ENCODE measurements at regions not wholly inside any gene's neighbourhood (a gene's known extent, or its start where the extent isn't known, plus 50 kb on each side); places are given as distances from the start of the nearest gene placed in this dataset.

DNA sequence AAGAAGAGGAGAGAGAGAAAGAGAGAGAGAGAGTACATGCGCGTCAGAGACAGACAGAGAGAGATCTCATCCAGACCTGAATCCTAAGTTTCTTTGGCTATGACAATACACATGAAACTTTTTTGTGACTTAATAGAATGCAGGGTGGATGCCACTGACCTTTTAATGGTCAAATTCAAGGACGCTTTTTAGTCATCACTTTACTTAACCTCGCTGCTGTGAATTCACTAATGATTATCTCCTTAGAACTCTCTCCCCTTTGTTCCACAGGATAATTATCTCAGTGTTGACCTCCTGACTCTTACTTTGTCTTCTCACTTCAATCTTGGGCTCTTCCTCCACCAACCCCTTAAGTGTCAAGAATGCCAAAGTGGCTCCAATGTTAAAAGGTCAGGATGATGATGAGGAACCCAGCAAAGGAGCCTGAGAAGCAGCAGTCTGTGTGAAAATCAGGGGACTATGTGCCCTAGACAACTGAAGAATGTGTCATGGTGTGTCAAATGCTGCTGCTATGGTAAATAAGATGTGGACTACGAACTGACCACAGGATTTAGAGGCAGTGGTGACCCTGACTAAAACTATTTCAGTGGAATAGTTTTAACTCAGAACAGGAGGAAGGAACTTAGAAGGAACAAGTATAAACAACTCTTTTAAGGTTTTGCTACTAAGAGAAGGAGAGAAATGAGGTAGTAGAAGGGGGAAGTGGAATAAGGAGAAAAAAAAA, 382.1 kb downstream of the ZEB2 start:
- H3K27me3 Mint-ChIP-seq (ENCODE audit: low read depth), result no peaks in the 10 kb centered on the region
- H3K27ac Mint-ChIP-seq, result no peak overlapping the region
- no peak overlapping the region for H3K4me3 Mint-ChIP-seq
- peaks cover 7% of the 10 kb centered on the region for H3K36me3 Mint-ChIP-seq (ENCODE audit: low read depth)
- peaks cover 17% of the 10 kb centered on the region for H3K4me1 Mint-ChIP-seq
- H3K9me3 Mint-ChIP-seq, result no peaks in the 10 kb centered on the region
- TF ChIP-seq, protein P1, sequence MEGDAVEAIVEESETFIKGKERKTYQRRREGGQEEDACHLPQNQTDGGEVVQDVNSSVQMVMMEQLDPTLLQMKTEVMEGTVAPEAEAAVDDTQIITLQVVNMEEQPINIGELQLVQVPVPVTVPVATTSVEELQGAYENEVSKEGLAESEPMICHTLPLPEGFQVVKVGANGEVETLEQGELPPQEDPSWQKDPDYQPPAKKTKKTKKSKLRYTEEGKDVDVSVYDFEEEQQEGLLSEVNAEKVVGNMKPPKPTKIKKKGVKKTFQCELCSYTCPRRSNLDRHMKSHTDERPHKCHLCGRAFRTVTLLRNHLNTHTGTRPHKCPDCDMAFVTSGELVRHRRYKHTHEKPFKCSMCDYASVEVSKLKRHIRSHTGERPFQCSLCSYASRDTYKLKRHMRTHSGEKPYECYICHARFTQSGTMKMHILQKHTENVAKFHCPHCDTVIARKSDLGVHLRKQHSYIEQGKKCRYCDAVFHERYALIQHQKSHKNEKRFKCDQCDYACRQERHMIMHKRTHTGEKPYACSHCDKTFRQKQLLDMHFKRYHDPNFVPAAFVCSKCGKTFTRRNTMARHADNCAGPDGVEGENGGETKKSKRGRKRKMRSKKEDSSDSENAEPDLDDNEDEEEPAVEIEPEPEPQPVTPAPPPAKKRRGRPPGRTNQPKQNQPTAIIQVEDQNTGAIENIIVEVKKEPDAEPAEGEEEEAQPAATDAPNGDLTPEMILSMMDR (IDR thresholded peaks at IDR 0.05; ENCODE audit: unreplicated experiment in 3 of 3), result no peak

DNA sequence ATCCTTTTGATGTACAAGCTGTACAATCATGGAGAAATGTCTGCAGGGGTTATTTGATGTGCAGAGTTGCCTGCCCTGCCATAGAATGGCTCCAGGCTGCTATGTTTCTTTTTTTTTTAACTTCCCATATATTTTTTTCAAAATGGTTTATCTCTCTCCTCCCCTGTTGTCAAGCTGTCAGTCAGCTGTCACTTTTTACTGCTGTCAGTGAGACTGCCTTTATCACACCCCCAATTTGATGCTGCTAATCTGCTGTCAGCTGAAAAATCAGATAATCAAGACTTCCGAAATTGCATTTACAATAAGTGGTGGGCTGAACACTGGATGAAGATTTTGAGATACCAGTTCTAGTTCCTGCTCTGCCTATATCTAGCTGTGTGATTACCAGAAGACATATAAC, 382.6 kb downstream of the ZEB2 start:
- no peaks in the 10 kb centered on the region for H3K9me3 Mint-ChIP-seq
- no peak overlapping the region for H3K27ac Mint-ChIP-seq
- TF ChIP-seq, protein P1 (IDR thresholded peaks at IDR 0.05; ENCODE audit: unreplicated experiment in 3 of 3), result no peak
- no peak overlapping the region for H3K4me3 Mint-ChIP-seq
- peaks cover 17% of the 10 kb centered on the region for H3K4me1 Mint-ChIP-seq
- no peaks in the 10 kb centered on the region for H3K27me3 Mint-ChIP-seq (ENCODE audit: low read depth)
- H3K36me3 Mint-ChIP-seq (ENCODE audit: low read depth), result peaks cover 7% of the 10 kb centered on the region

DNA sequence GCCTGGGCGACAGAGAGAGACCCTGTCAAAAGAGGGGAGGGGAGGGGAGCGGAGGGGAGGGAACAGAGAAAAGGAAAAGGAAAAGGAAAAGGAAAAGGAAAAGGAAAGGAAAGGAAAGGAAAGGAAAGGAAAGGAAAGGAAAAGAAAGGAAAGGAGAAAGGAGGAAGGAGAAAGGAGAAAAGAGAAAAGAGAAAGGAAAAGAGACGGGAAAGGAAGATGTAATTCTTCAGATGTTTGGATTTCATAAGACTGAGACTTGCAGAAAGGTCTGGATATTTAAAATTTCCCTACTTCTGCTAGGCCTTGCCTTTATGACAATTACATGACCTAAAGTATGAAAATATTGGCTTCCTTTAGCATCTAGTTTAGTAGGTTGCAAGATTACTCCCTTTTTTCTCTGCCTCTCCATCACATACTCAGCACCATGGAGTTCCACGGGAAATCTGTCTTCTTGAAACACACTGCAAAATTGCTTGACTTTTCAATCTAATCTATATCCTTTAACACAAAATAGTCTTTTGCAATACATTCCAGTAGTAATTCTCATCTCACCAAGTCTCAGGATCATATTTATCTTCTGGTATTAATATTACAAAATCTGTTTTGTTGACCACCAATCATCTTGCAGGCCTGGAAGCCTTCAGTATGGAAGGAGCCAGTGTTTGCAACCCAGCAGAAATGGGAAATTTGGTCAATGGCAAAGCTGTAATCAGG, 383.5 kb downstream of the ZEB2 start:
- Mint-ChIP-seq H3K4me3 (no peak overlapping the region), H3K4me1 (peaks cover 11% of the 10 kb centered on the region), H3K9me3 (no peaks in the 10 kb centered on the region), H3K36me3 (ENCODE audit: low read depth) (peaks cover 4% of the 10 kb centered on the region), H3K27ac (no peak overlapping the region), H3K27me3 (ENCODE audit: low read depth) (no peaks in the 10 kb centered on the region)
- TF ChIP-seq, protein P1 (IDR thresholded peaks at IDR 0.05; ENCODE audit: unreplicated experiment in 3 of 3), result no peak

DNA sequence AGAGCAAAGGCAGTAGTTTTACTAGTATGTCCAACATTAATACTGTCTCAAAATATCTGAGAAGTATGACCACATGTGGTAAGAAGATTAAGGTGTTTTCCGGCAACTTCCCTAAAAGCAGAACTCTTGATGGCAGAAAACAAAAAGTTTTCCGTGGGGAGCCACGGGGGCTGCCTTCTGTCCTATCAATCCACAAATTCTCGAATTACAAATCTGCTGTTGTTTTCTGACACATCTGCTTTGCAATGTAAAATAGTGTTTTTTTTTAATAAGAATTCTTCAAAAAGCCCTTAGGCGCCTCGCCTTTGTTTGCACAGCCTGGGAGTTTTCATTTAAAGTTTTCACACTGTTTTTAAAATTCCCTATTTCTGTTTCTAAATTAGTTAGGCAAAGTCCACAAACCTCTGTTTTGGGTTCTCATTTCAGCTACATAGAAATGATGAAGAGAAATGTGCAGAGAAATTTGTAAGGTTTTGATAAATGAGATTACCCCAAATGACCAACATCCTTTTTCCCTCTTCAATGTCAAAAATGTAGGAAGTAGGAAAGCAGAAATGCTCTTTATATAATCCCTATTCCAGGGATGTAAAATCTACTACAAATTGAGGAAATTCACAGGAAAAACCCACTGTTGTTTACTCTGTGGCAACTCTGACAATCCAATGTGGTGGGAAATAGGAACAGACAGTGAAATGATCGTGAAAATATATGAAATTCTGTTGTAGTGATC, 385.8 kb downstream of the ZEB2 start:
- no peaks in the 10 kb centered on the region for H3K27me3 Mint-ChIP-seq (ENCODE audit: low read depth)
- no peaks in the 10 kb centered on the region for H3K4me1 Mint-ChIP-seq
- H3K36me3 Mint-ChIP-seq (ENCODE audit: low read depth), result peaks cover 4% of the 10 kb centered on the region
- no peak overlapping the region for H3K4me3 Mint-ChIP-seq
- TF ChIP-seq, protein P1 (IDR thresholded peaks at IDR 0.05; ENCODE audit: unreplicated experiment in 3 of 3), result no peak
- no peaks in the 10 kb centered on the region for H3K9me3 Mint-ChIP-seq
- H3K27ac Mint-ChIP-seq, result no peak overlapping the region

DNA sequence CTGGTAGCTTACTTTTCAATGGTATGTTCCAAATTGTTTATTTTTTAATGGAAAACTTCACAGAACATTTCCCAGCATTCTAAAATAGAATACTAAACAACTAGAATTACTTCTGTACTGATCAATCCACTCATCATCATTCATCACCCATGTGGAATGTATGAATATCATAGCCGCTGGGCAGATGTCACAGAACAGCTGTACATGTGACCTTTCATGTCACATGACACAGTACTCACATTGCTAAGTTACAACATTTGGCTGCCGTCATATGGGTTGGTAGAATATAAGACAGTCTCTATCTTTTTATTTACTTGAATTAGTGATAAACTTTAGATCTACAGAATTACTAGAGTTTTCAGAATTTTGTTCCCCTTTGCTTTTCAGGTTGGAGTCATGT, 387.6 kb downstream of the ZEB2 start:
- H3K27ac Mint-ChIP-seq, result no peak overlapping the region
- TF ChIP-seq, protein P1 (IDR thresholded peaks at IDR 0.05; ENCODE audit: unreplicated experiment in 3 of 3), result no peak
- no peak overlapping the region for H3K4me3 Mint-ChIP-seq
- peaks cover 1% of the 10 kb centered on the region for H3K36me3 Mint-ChIP-seq (ENCODE audit: low read depth)
- H3K9me3 Mint-ChIP-seq, result no peaks in the 10 kb centered on the region
- no peaks in the 10 kb centered on the region for H3K4me1 Mint-ChIP-seq
- H3K27me3 Mint-ChIP-seq (ENCODE audit: low read depth), result no peaks in the 10 kb centered on the region
